ENCODE measurements at regions not wholly inside any gene's neighbourhood (a gene's known extent, or its start where the extent isn't known, plus 50 kb on each side); places are given as distances from the start of the nearest gene placed in this dataset.

DNA sequence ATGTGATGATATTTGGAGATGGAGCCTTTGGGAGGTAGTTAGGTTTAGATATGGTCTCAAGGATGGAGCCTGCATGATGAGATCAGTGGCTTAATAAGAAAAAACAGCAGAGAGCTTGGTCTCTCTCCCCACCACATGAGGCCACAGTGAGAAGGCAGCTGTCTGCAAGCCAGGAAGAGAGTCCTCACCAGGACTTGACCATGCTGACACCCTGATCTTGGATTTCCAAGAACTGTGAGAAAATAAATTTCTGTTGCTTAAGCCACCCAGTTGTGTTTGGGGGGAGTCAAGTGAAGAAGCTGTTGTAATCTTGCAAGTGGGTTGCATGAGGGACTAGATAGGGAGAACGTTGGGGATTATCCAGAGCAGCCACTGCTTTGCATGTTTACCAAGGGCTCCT lies 62.3 kb upstream of the TNFAIP8L3 start:
- DNase-seq (ENCODE audit: extremely low read depth in 1 of 11, low read depth in 9 of 11, low spot score in 4 of 11): no peak

DNA sequence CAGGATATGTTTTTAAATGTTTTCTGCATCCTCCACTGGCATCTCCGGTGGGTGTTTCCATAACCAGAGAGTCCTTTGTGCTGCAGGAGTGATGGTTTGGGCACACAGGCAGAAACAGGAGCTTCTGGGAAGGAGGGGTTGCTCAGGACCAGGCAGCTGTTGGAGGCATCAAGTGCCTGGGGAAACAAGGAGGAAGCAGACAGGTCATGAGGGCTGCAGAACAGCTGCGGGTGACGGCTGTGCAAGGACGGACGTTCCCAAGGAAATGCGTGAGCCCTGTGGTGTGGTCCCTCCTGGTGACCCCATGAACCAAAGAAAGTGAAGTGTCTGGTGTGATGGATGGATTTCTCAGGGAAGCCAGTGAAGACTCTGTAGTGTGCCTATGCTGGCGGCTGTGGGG lies 61.2 kb upstream of the TNFAIP8L3 start:
- DNase-seq (ENCODE audit: extremely low read depth in 1 of 11, low read depth in 9 of 11, low spot score in 4 of 11): peak in 4 of 11 donors; percentile 2 to 23 (median 10)

DNA sequence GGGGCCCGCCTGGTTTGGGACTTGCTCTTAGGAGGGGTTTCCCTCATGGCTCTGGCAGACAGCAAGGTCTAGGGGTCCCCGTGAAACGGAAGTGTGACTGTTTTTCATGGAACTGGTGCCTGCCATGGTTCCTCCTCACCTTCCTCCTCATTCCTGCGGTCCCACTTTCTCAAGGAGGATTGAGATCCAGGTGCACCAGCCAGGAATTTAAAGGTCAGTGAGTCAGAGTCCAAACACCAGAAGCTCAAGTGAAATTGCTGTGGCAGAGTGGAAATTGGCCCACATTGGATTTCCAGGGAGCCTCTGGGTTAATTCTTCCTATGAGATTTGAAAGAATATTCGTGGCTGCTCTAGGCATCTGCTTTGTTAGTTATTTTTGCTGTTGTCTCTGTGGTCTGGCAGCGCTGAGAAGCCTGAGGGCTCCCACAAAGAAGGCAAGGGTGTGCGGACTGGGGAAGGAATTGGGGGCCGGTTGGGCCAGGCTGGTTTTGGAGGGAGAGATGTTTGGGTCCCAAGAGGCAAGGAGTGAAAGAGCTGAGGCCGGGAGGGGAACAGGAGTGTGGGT lies 60.4 kb upstream of the TNFAIP8L3 start:
- no peak for DNase-seq (ENCODE audit: extremely low read depth in 1 of 11, low read depth in 9 of 11, low spot score in 4 of 11)
